Loucy (cell line): ENCODE measurements at regions not wholly inside any gene's neighbourhood (a gene's known extent, or its start where the extent isn't known, plus 50 kb on each side); places are given as distances from the start of the nearest gene placed in this dataset.

ENCODE experiments used
- H2AFZ ChIP-seq: fragments of 200-600 bp; sonication (generic); 2 replicates; pipeline ENCODE4 v1.6.0; 2016; ENCODE audit warnings: antibody characterized with exemption, mild to moderate bottlenecking, low read length, moderate library complexity
- H3F3A ChIP-seq: fragments of 200-600 bp; 2 replicates; pipeline ENCODE4 v1.6.0; 2016; ENCODE audit warnings: antibody characterized with exemption, low read depth, mild to moderate bottlenecking
- H3K27me3 ChIP-seq: fragments of 200-600 bp; sonication (generic); 2 replicates; pipeline ENCODE4 v1.6.1; 2014; ENCODE audit warnings: low read length, mild to moderate bottlenecking; ENCODE audit not compliant: insufficient read depth, poor library complexity, severe bottlenecking
- H3K36me3 ChIP-seq: fragments of 200-600 bp; sonication (generic); 2 replicates; pipeline ENCODE4 v1.6.1; 2016; ENCODE audit warnings: low read length; ENCODE audit not compliant: insufficient read depth
- H3K4me1 ChIP-seq: fragments of 200-600 bp; sonication (generic); 2 replicates; pipeline ENCODE4 v1.5.1; 2014; ENCODE audit warnings: low read length, mild to moderate bottlenecking; ENCODE audit not compliant: insufficient read depth, poor library complexity, severe bottlenecking
- H3K4me2 ChIP-seq: fragments of 200-600 bp; sonication (generic); 2 replicates; pipeline ENCODE4 v1.6.0; 2014; ENCODE audit warnings: antibody characterized with exemption, low read length, low read depth, mild to moderate bottlenecking; ENCODE audit not compliant: poor library complexity, severe bottlenecking
- H3K4me3 ChIP-seq: fragments of 200-600 bp; sonication (generic); 2 replicates; pipeline ENCODE4 v1.5.1; 2014; ENCODE audit warnings: low read length, mild to moderate bottlenecking, mixed read lengths; ENCODE audit not compliant: poor library complexity, severe bottlenecking
- H3K79me2 ChIP-seq: fragments of 200-600 bp; sonication (generic); 2 replicates; pipeline ENCODE4 v1.6.1; 2014; ENCODE audit warnings: low read length; ENCODE audit not compliant: insufficient read depth
- H3K9ac ChIP-seq: fragments of 200-600 bp; sonication (generic); 2 replicates; pipeline ENCODE4 v1.6.0; 2014; ENCODE audit warnings: mild to moderate bottlenecking, low read depth, low read length, moderate library complexity; ENCODE audit not compliant: poor library complexity, severe bottlenecking
- H3K9me2 ChIP-seq: fragments of 200-600 bp; sonication (generic); replicated peaks from 2 replicates; pipeline ENCODE4 v1.6.1; 2016; ENCODE audit warnings: low read depth, low read length, mixed read lengths
- H3K9me3 ChIP-seq: fragments of 200-600 bp; sonication (generic); 2 replicates; pipeline ENCODE4 v1.6.1; 2014; ENCODE audit warnings: mild to moderate bottlenecking, antibody characterized with exemption, low read length, low read depth; ENCODE audit not compliant: insufficient read depth
- H4K20me1 ChIP-seq: fragments of 200-600 bp; sonication (generic); 2 replicates; pipeline ENCODE4 v1.6.0; 2014; ENCODE audit warnings: antibody characterized with exemption, low read length, mild to moderate bottlenecking; ENCODE audit not compliant: insufficient read depth, poor library complexity, severe bottlenecking
- EZH2phosphoT487 ChIP-seq: fragments of 200-600 bp; IDR thresholded peaks from 2 replicates; pipeline ENCODE4 v1.6.1; 2018; ENCODE audit warnings: antibody characterized with exemption, mild to moderate bottlenecking, moderate library complexity, borderline replicate concordance
- TF ChIP-seq, protein P1 (sequence below): fragments of 200-600 bp; sonication (generic); conservative IDR thresholded peaks from 2 replicates; pipeline ENCODE4 v1.5.1; 2014; ENCODE audit warnings: mild to moderate bottlenecking, antibody characterized with exemption, low read length

DNA sequence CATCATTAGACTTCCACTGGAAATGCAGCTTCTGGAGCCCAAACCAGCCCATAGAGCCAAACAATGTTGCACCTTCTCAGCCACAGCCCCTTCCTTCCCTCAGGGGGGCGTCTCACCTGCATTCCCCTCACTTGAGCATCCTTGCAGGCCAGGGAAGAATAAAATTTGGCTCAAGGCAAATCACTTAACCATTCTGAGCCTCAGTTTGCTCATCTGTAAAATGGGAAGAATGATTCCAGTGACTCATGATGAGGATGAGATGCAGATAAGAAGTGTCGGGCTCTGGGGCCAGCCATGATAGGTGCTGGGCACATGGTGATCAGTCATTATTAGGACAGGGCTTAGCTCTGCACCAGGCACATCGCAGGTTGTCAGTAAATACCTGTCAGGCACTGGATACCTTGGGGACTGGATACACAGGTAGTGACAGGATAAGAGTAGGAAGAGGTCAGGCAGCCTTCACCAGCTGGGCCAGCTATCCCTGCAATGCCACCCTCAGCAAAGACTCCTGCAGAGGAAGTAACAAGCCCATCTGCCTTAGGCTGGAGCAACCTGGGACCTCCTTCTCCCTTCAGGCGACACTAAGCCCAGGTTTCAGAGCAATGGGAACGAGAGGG is 208.0 kb upstream of the TNRC6C start:
- H4K20me1 ChIP-seq = no peaks in the 10 kb centered on the region

DNA sequence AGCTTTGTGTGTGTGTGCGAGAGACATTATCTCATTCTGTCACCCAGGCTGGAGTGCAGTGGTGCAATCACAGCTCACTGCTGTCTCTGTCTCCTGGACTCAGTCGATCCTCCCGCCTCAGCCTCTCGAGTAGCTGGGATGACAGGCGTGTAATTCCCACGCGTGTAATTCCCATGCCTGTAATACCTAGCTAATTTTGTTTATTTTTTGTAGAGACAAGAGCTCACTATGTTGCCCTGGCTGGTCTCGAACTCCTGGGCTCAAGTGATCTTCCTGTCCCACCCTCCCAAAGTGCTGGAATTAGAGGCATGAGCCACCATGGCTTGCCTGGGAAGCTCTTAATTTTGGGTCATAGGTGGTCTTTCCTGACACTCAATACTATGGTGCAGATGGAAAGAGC is 205.3 kb upstream of the TNRC6C start:
- Histone ChIP-seq H4K20me1 (no peaks in the 10 kb centered on the region), H3K9me2 (no peaks in the 10 kb centered on the region), H3K9ac (no peak overlapping the region), H3F3A (no peaks in the 10 kb centered on the region), H3K27me3 (no peaks in the 10 kb centered on the region), H3K4me1 (no peaks in the 10 kb centered on the region), H3K4me3 (no peak overlapping the region), H3K4me2 (no peak overlapping the region), H3K9me3 (no peaks in the 10 kb centered on the region), H3K79me2 (no peaks in the 10 kb centered on the region), H3K36me3 (no peaks in the 10 kb centered on the region), H2AFZ (no peak overlapping the region)
- TF ChIP-seq, protein P1, sequence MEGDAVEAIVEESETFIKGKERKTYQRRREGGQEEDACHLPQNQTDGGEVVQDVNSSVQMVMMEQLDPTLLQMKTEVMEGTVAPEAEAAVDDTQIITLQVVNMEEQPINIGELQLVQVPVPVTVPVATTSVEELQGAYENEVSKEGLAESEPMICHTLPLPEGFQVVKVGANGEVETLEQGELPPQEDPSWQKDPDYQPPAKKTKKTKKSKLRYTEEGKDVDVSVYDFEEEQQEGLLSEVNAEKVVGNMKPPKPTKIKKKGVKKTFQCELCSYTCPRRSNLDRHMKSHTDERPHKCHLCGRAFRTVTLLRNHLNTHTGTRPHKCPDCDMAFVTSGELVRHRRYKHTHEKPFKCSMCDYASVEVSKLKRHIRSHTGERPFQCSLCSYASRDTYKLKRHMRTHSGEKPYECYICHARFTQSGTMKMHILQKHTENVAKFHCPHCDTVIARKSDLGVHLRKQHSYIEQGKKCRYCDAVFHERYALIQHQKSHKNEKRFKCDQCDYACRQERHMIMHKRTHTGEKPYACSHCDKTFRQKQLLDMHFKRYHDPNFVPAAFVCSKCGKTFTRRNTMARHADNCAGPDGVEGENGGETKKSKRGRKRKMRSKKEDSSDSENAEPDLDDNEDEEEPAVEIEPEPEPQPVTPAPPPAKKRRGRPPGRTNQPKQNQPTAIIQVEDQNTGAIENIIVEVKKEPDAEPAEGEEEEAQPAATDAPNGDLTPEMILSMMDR = no peak
- TF ChIP-seq EZH2phosphoT487 = no peak

More for the DNA sequence above, 208.0 kb upstream of the TNRC6C start:
- no peaks in the 10 kb centered on the region for H3K27me3 ChIP-seq
- no peaks in the 10 kb centered on the region for H3K79me2 ChIP-seq
- no peak overlapping the region for H3K4me2 ChIP-seq
- no peaks in the 10 kb centered on the region for H3K9me3 ChIP-seq
- H3K9ac ChIP-seq = no peak overlapping the region
- H3K9me2 ChIP-seq = no peaks in the 10 kb centered on the region
- H3K4me1 ChIP-seq = no peaks in the 10 kb centered on the region
- no peak overlapping the region for H3K4me3 ChIP-seq
- no peaks in the 10 kb centered on the region for H3K36me3 ChIP-seq
- no peak for TF ChIP-seq EZH2phosphoT487
- TF ChIP-seq, protein P1 = no peak
- no peak overlapping the region for H2AFZ ChIP-seq
- H3F3A ChIP-seq = no peaks in the 10 kb centered on the region

- no peaks in the 10 kb centered on the region for H3F3A ChIP-seq
- TF ChIP-seq, protein P1 = no peak
- no peak for TF ChIP-seq EZH2phosphoT487
- no peak overlapping the region for H3K9ac ChIP-seq
- no peaks in the 10 kb centered on the region for H3K9me3 ChIP-seq
- no peak overlapping the region for H3K4me2 ChIP-seq
- H3K79me2 ChIP-seq = no peaks in the 10 kb centered on the region
- no peak overlapping the region for H2AFZ ChIP-seq
- H4K20me1 ChIP-seq = no peaks in the 10 kb centered on the region
- H3K27me3 ChIP-seq = no peaks in the 10 kb centered on the region
- H3K36me3 ChIP-seq = no peaks in the 10 kb centered on the region
- H3K4me1 ChIP-seq = no peaks in the 10 kb centered on the region
- no peak overlapping the region for H3K4me3 ChIP-seq
- H3K9me2 ChIP-seq = no peaks in the 10 kb centered on the region
These were observed 204.7 kb upstream of the TNRC6C start for GRCh38 chr17:77753691-77754245.
